Mononuclear cell (primary cell): ENCODE measurements at regions not wholly inside any gene's neighbourhood (a gene's known extent, or its start where the extent isn't known, plus 50 kb on each side); places are given as distances from the start of the nearest gene placed in this dataset.
"Not testable (repeated sequence)": the region's sequence is repeated elsewhere in the genome, so short reads cannot be mapped to it uniquely, and the experiment has no call there.

Experiments
- H3K27me3 ChIP-seq: 2 replicates; pipeline ENCODE4 v1.6.0; 2011; ENCODE audit warnings: low read length, control low read depth; ENCODE audit not compliant: insufficient read depth
- H3K4me1 ChIP-seq: 2 replicates; pipeline ENCODE4 v1.5.1; 2011; ENCODE audit warnings: mild to moderate bottlenecking, low read length, control low read depth; ENCODE audit not compliant: insufficient read depth
- H3K4me3 ChIP-seq: 2 replicates; pipeline ENCODE4 v1.5.1; 2011; ENCODE audit warnings: mild to moderate bottlenecking, low read length, moderate library complexity
- H3K9me3 ChIP-seq: 2 replicates; pipeline ENCODE4 v1.5.1; 2011; ENCODE audit warnings: low read depth, mild to moderate bottlenecking, control low read depth, low read length

DNA sequence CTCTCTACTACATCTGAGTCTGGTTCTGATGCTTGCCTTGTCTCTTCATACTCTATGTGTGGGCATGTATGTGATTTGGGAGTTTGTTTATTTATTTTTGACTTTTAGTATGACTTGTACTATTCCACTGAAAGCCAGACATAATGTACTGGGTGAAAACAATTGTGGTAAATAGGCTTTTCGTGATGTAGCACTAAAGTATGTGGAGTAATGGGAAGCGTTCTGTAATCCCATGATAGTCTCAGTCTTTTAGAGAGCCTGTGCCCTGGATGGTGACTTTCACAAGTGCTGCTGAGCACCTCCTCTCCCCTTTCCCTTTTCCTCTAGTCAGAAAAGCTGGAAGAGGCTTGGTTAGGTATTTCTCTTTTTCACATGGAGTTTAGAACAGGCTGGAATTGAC is 85.8 kb upstream of the S1PR3 start:
- Histone ChIP-seq H3K4me1 (no peaks in the 10 kb centered on the region), H3K27me3 (peaks cover 19% of the 10 kb centered on the region), H3K4me3 (no peak overlapping the region), H3K9me3 (no peaks in the 10 kb centered on the region)

DNA sequence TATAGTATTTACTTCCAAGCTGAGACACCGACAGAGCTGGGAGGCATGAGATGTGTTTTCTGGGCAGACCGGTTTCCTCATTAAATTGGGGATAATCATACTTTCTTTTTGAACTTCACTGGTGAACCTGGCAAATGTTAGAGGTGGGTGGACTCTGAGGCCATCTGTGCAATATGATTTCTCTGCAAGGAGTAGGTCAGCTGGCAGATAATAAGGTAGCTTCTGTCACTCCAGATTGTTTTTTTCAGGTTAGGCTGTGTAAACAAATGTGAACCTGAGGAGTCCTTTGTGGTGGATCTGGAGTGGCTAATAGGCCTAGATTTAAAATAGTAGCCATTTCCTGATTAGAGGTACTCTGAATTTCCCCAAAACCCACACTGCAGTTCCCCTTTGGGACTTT is 75.4 kb upstream of the S1PR3 start:
- Histone ChIP-seq H3K27me3 (peaks cover 13% of the 10 kb centered on the region), H3K4me1 (peaks cover 10% of the 10 kb centered on the region), H3K9me3 (no peaks in the 10 kb centered on the region), H3K4me3 (no peak overlapping the region)

DNA sequence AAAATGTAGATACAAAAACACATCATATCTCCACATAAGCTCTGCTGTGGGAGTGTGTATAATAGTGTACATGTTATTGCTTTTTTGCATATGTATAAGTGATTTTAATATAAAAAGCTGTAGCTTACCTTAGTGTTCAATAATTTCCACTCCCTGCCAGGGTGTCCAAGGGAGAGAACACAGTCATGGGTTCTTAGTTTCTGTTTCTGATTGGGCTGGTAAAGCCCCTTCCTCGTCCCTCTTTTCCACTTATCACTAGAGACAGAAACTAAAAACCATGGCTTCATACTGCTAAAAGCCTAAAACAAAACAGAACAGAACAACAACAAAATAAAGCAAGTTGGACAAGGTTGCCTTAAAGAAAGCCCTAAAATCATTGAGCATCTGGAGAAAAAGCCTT is 74.4 kb upstream of the S1PR3 start:
- no peak overlapping the region for H3K4me3 ChIP-seq
- peaks cover 13% of the 10 kb centered on the region for H3K27me3 ChIP-seq
- no peaks in the 10 kb centered on the region for H3K9me3 ChIP-seq
- peaks cover 20% of the 10 kb centered on the region for H3K4me1 ChIP-seq

GRCh38 chr9:88917375-88917774 is 73.9 kb upstream of the S1PR3 start:
- Histone ChIP-seq H3K4me3 (no peak overlapping the region), H3K4me1 (peaks cover 24% of the 10 kb centered on the region), H3K27me3 (peaks cover 13% of the 10 kb centered on the region), H3K9me3 (no peaks in the 10 kb centered on the region)

- H3K4me3 ChIP-seq, H3K27me3 ChIP-seq, H3K9me3 ChIP-seq: not testable (repeated sequence)
- peaks cover 36% of the 10 kb centered on the region for H3K4me1 ChIP-seq
Measured at GRCh38 chr9:88918537-88918936, 72.7 kb upstream of the S1PR3 start.

DNA sequence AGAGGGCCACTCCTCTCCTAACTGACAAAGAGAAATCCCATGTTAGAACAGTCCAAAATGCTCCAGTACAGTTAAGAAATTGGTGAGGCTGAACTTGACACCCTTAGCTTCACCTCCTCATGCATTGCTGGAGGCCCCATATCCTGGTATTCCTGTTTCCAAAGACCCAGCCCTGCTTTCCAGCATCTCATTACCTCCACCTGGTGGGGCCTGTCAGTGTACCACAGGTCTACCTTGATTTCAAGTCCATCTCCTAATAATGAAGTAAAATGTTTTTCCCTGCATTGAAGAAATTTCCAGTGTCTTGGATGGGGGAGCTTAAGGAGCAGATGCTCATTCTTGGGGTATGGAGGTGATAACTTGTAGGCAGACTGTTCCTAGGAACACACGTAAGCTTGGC is 70.6 kb upstream of the S1PR3 start:
- Histone ChIP-seq H3K9me3 (no peaks in the 10 kb centered on the region), H3K27me3 (no peaks in the 10 kb centered on the region), H3K4me1 (peaks cover 55% of the 10 kb centered on the region), H3K4me3 (no peak overlapping the region)

- Histone ChIP-seq H3K4me3 (no peak overlapping the region), H3K9me3 (no peaks in the 10 kb centered on the region), H3K27me3 (no peaks in the 10 kb centered on the region), H3K4me1 (peaks cover 65% of the 10 kb centered on the region)
Measured at GRCh38 chr9:88922091-88922490, 69.2 kb upstream of the S1PR3 start.

DNA sequence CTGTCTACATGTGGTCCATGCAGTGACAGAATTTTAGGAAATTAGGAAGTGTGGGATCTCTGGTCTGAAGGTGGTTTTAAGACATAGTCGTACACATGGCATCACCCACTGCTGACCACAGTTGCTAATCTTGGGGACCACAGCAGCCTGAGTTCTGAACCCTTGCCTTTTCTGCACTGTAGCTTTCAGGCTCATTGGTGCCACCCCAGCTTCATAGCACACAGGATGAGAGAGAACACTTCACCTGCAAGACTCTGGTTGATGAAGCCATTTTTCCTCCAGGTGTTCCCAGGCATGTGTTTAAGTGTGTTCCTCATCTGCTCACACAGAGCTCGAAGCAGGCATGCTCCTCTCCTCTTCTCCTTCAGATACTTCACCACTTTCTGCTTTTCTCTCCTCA is 68.2 kb upstream of the S1PR3 start:
- Histone ChIP-seq H3K4me3 (no peak overlapping the region), H3K27me3 (no peaks in the 10 kb centered on the region), H3K4me1 (peaks cover 68% of the 10 kb centered on the region), H3K9me3 (no peaks in the 10 kb centered on the region)

GRCh38 chr9:88923653-88924288 is 67.5 kb upstream of the S1PR3 start:
- Histone ChIP-seq H3K4me1 (peaks cover 68% of the 10 kb centered on the region), H3K27me3 (no peaks in the 10 kb centered on the region), H3K4me3 (no peak overlapping the region), H3K9me3 (no peaks in the 10 kb centered on the region)

DNA sequence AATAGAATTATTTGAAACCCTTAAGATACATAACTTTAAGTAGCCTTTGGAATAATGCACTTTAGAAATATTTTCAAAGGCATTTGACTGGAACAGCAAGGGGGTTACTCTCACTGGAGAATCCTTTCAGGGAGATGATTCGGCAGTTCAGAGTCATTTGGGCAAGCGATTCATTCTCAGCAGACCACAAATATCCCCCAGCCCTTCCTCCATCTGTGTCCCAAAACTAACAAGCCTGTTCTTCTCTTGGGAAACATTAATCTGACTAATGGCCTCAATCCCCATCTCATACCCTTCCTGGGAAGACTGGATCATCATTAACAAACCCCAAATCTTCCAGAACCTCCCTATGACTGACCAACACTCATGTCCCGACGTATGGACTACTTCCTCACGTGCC is 65.8 kb upstream of the S1PR3 start:
- Histone ChIP-seq H3K27me3 (no peaks in the 10 kb centered on the region), H3K9me3 (no peaks in the 10 kb centered on the region), H3K4me3 (no peak overlapping the region), H3K4me1 (peaks cover 75% of the 10 kb centered on the region)

- Histone ChIP-seq H3K9me3 (no peaks in the 10 kb centered on the region), H3K27me3 (no peaks in the 10 kb centered on the region), H3K4me3 (no peak overlapping the region), H3K4me1 (peaks cover 61% of the 10 kb centered on the region)
Measured at GRCh38 chr9:88926781-88927505, 64.3 kb upstream of the S1PR3 start.

DNA sequence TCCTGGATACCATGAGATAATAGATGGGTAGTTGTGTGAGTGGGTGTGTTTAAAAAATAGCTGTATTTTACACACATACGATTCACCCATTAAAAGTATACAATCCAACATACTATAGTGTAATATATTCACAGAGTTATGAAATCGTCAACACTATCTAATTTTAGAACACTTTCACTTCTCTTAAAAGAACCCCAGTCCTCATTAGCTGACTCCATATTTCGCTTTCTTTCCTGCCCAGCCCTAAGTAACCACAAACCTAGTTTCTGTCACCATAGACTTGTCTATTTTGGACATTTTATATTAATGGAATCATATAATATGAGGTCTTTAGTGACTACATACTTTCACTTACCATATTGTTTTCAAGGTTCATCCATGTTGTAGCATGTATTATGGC is 63.8 kb upstream of the S1PR3 start:
- Histone ChIP-seq H3K27me3 (no peaks in the 10 kb centered on the region), H3K4me1 (peaks cover 56% of the 10 kb centered on the region), H3K4me3 (no peak overlapping the region), H3K9me3 (no peaks in the 10 kb centered on the region)

DNA sequence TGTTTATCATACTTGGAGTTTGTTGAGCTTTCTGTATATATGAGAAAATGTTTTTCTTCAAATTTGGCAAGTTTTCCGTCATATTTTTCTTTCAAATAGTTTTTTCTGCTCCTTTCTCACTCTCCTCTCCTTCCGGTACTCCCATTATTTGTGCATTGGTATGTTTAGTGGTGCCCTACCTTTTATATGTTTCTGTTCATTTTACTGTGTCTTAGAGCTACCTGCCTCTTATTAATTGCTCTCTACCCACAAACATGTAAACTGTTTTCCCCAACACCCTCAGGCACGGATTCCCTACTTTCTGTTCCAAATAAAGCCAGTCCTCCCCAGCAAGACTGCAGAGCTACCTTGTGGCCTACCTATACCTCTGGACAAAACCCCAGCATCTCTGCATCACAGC is 60.6 kb upstream of the S1PR3 start:
- no peaks in the 10 kb centered on the region for H3K9me3 ChIP-seq
- no peak overlapping the region for H3K4me3 ChIP-seq
- peaks cover 40% of the 10 kb centered on the region for H3K4me1 ChIP-seq
- H3K27me3 ChIP-seq: no peaks in the 10 kb centered on the region

GRCh38 chr9:88932766-88933165 is 58.5 kb upstream of the S1PR3 start:
- H3K27me3 ChIP-seq: no peaks in the 10 kb centered on the region
- no peak overlapping the region for H3K4me3 ChIP-seq
- H3K9me3 ChIP-seq: no peaks in the 10 kb centered on the region
- H3K4me1 ChIP-seq: peaks cover 41% of the 10 kb centered on the region

DNA sequence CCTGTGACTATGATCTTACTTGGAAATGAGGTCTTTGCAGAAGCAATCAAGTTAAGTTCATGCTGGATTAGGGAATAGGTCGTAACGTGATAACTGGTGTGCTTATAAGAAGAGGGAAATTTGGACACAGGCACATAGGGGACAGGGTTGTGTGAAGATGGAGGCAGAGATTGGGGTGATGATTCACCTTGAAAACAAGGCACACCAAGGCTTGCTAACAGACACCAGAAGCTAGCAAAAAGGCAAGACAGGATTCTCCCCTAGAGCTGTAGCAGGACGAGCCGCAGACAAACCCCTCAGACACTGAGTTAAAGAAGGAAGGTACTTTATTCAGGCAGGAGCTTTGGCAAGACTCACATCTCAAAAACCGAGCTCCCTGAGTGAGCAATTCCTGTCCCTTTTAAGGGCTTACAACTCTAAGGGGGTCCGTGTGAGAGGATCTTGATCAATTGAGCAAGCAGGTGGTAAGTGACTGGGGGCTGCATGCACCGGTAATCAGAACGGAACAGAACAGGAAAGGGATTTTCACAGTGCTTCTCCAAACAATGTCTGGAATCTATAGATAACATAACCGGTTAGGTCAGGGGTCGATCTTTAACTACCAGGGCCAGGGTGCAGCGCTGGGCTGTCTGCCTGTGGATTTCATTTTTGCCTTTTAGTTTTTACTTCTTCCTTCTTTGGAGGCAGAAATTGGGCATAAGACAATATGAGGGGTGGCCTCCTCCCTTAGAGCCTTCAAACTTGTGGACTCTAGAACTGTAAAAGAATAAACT is 57.5 kb upstream of the S1PR3 start:
- Histone ChIP-seq H3K4me1 (peaks cover 41% of the 10 kb centered on the region), H3K27me3 (no peaks in the 10 kb centered on the region), H3K9me3 (no peaks in the 10 kb centered on the region)

More for the DNA sequence above, 57.5 kb upstream of the S1PR3 start:
- H3K4me3 ChIP-seq: no peak overlapping the region
